Upper lobe of right lung (tissue), 1 donor: ENCODE measurements at regions not wholly inside any gene's neighbourhood (a gene's known extent, or its start where the extent isn't known, plus 50 kb on each side); places are given as distances from the start of the nearest gene placed in this dataset.

Experiments
- ATAC-seq: fragments of 200-7000 bp; cut with Tn5 transposase; one replicate; pipeline ENCODE4 v1.9.1; 2020; ENCODE audit warnings: mild to moderate bottlenecking, moderate library complexity
- DNase-seq: peaks from one replicate; pipeline ENCODE4 v3.0.0-alpha.2; 2020
- H3K27ac ChIP-seq: fragments of 200-600 bp; one replicate; pipeline ENCODE4 v1.8.0; 2022
- H3K27me3 ChIP-seq: fragments of 200-600 bp; one replicate; pipeline ENCODE4 v1.8.0; 2022; ENCODE audit warnings: mild to moderate bottlenecking
- H3K36me3 ChIP-seq: fragments of 200-600 bp; one replicate; pipeline ENCODE4 v1.8.0; 2022
- H3K4me1 ChIP-seq: fragments of 200-600 bp; one replicate; pipeline ENCODE4 v1.8.0; 2022
- H3K4me3 ChIP-seq: fragments of 200-600 bp; one replicate; pipeline ENCODE4 v1.8.0; 2022; ENCODE audit warnings: mild to moderate bottlenecking
- H3K9me3 ChIP-seq: fragments of 200-600 bp; one replicate; pipeline ENCODE4 v1.8.0; 2022
- intact Hi-C: fragments of 100-400 bp; cut with DNase I; formaldehyde crosslinking; loops from one replicate; pipeline ENCODE4 v1.11.0; 2022
- TF ChIP-seq, protein P1 (sequence below): fragments of 200-600 bp; IDR thresholded peaks from one replicate; pipeline ENCODE4 v1.8.0; 2022; ENCODE audit warnings: antibody characterized with exemption
- donor health status: DM: no; HTN: yes; CAD: no; lungs with severe emphysema.

DNA sequence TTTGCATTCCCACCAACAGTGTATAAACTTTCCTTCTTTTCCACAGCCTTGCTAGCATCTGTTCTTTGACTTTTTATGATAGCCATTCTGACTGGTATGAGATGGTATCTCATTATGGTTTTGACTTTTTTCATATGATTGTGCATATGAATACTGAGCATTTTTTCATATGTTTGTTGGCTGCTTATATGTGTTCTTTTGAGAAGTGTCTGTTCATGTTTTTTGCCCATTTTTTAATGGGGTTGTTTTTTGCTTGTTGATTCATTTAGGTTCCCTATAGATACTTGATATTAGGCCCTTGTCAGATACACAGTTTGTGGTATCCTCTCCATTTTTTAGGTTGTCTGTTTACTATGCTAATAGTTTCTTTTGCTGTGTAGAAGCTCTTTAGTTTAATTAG is 185.8 kb upstream of the SPAG17 start:
- Histone ChIP-seq H3K36me3 (no peaks in the 10 kb centered on the region), H3K9me3 (peaks cover 9% of the 10 kb centered on the region), H3K4me1 (no peaks in the 10 kb centered on the region), H3K27ac (no peak overlapping the region), H3K4me3 (no peak overlapping the region), H3K27me3 (no peaks in the 10 kb centered on the region)
- intact Hi-C loops, result no loop called here
- no peak for ATAC-seq
- TF ChIP-seq, protein P1, sequence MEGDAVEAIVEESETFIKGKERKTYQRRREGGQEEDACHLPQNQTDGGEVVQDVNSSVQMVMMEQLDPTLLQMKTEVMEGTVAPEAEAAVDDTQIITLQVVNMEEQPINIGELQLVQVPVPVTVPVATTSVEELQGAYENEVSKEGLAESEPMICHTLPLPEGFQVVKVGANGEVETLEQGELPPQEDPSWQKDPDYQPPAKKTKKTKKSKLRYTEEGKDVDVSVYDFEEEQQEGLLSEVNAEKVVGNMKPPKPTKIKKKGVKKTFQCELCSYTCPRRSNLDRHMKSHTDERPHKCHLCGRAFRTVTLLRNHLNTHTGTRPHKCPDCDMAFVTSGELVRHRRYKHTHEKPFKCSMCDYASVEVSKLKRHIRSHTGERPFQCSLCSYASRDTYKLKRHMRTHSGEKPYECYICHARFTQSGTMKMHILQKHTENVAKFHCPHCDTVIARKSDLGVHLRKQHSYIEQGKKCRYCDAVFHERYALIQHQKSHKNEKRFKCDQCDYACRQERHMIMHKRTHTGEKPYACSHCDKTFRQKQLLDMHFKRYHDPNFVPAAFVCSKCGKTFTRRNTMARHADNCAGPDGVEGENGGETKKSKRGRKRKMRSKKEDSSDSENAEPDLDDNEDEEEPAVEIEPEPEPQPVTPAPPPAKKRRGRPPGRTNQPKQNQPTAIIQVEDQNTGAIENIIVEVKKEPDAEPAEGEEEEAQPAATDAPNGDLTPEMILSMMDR, result no peak
- no peak for DNase-seq

DNA sequence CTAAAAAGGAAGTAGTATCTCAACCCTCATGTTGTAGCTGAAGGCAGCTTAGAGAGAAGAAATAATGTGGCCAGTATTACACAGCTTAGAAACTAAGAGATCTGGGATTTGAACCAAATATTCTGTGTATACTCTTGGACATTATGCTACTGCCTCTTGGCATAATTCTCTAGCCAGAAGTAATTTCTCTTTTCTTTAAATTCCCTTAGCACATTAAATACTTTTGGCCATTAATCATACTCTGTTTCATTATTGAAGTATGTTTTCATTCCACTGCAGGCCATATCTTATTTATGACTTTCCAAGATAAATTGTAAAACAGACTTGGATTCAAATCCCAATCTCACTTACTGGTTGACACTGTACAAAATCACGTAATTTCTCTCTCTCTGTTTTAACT is 181.3 kb upstream of the SPAG17 start:
- H3K27ac ChIP-seq, result no peak overlapping the region
- TF ChIP-seq, protein P1, result no peak
- no peak overlapping the region for H3K4me3 ChIP-seq
- no peaks in the 10 kb centered on the region for H3K27me3 ChIP-seq
- no peaks in the 10 kb centered on the region for H3K4me1 ChIP-seq
- intact Hi-C loops, result no loop called here
- peaks cover 20% of the 10 kb centered on the region for H3K9me3 ChIP-seq
- no peak for ATAC-seq
- DNase-seq, result no peak
- no peaks in the 10 kb centered on the region for H3K36me3 ChIP-seq

DNA sequence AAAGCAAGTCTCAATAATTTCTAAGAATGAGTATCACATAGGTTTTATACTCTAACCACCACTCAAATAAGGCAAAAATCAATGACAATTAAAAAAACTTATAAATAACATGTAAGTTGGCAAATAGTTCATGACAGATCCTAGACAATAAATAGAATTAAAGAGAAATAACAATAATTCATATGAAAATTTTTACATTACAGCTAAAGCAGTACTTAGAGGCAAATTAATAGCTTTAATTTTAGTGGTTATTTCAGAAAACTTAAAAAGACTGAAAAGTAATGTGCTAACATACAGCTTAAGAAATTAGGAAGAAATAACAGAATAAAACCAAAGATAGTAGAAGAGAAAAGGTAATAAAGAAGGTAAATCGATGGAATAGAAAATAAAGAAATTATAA is 179.9 kb upstream of the SPAG17 start:
- H3K4me3 ChIP-seq, result no peak overlapping the region
- H3K27ac ChIP-seq, result no peak overlapping the region
- intact Hi-C loops, result no loop called here
- DNase-seq (no peak), ATAC-seq (no peak)
- H3K36me3 ChIP-seq, result no peaks in the 10 kb centered on the region
- H3K27me3 ChIP-seq, result no peaks in the 10 kb centered on the region
- H3K9me3 ChIP-seq, result peaks cover 20% of the 10 kb centered on the region
- TF ChIP-seq, protein P1, result no peak
- H3K4me1 ChIP-seq, result no peaks in the 10 kb centered on the region

DNA sequence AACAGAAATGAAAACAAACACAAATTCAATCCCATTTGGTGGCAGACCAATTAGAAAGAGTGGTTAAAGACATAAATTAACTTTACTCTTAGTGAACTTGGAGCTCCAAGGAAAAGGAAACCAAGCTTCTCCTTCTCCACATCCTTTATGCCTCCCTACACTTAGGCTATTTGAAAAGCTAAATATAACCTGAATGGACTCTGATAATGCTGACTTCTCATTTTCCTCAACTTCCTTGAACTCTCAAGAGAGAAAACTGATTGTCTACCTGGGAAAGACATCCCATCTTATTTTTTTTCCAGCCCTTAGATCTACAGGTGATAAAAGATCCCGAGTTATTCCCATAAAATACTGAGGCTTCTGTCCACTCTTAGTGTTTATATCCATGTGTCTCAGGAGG is 178.4 kb upstream of the SPAG17 start:
- Histone ChIP-seq H3K36me3 (no peaks in the 10 kb centered on the region), H3K27ac (no peak overlapping the region), H3K27me3 (no peaks in the 10 kb centered on the region), H3K4me3 (no peak overlapping the region), H3K9me3 (peaks cover 24% of the 10 kb centered on the region), H3K4me1 (no peaks in the 10 kb centered on the region)
- intact Hi-C loops, result no loop called here
- ATAC-seq (no peak), DNase-seq (no peak)
- TF ChIP-seq, protein P1, result no peak

DNA sequence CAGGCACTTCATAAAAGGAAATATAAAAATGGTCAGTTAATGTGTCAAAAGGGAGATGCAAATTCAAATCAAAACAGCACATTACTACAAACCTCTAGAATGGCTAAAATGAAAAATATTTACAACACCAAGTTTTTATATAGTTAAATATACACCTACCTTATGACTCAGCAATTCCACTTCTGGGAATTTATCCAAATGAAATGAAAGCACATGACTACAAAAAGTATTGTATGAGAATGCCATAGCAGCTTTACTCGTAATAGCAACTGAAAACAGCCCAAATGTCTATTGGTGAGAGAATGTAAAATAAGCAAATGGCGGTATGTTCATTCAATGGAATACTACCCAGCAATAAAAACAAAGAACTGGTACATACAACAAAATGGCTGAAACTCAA is 175.8 kb upstream of the SPAG17 start:
- Histone ChIP-seq H3K27ac (no peak overlapping the region), H3K4me1 (no peaks in the 10 kb centered on the region), H3K9me3 (peaks cover 15% of the 10 kb centered on the region), H3K36me3 (no peaks in the 10 kb centered on the region), H3K4me3 (no peak overlapping the region), H3K27me3 (no peaks in the 10 kb centered on the region)
- intact Hi-C loops, result no loop called here
- DNase-seq (no peak), ATAC-seq (no peak)
- TF ChIP-seq, protein P1, result no peak

DNA sequence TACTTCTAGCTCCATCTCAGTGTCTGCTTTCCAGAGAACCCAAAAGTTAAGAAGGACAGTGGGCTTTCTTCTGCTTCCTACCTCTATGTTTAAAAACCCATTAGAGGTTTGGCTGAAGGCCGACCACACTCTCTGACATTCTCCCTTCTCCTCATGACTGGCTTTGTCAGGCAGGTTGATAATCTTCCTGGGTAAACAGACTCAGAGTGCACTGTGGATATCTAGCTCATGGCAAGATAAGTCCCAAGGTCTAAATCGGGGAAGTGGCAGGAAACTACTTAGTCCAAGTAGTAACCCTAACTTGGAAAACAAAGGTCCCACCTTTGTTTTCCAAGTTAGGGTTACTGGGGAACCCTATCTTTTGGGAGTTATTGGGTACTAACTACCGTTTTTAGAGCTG is 161.9 kb upstream of the SPAG17 start:
- Histone ChIP-seq H3K4me3 (no peak overlapping the region), H3K36me3 (no peaks in the 10 kb centered on the region), H3K27me3 (no peaks in the 10 kb centered on the region), H3K27ac (no peak overlapping the region), H3K4me1 (no peaks in the 10 kb centered on the region), H3K9me3 (no peaks in the 10 kb centered on the region)
- TF ChIP-seq, protein P1, result no peak
- intact Hi-C loops, result no loop called here
- ATAC-seq (no peak), DNase-seq (no peak)
